CD4-positive, alpha-beta T cell treated with Interleukin-17A for 4 hours (primary cell): ENCODE measurements at regions not wholly inside any gene's neighbourhood (a gene's known extent, or its start where the extent isn't known, plus 50 kb on each side); places are given as distances from the start of the nearest gene placed in this dataset.

Experiments
- DNase-seq: peaks from one replicate; pipeline ENCODE4 v3.0.0-alpha.2; 2020; ENCODE audit warnings: mixed read lengths

DNA sequence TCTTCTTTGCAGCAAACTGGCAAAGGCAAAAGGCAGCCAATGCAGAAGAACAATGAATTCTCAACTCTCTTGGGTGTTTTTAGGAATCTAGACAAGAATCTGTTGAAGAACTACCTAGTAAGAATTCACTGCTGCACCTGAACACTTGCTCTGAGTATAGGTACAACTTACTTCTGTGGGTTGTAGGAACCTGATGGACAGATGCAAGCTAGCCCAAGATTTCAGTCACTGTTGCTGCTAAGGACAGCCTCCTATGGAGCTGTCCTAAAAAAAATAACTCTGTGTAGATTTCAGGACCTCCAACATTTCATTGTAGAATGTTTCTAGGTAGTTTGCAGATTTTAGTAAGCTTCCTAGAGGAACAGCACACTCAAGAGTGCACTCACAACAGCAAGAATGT is 363.5 kb downstream of the CBLN2 start:
- no peak for DNase-seq

DNA sequence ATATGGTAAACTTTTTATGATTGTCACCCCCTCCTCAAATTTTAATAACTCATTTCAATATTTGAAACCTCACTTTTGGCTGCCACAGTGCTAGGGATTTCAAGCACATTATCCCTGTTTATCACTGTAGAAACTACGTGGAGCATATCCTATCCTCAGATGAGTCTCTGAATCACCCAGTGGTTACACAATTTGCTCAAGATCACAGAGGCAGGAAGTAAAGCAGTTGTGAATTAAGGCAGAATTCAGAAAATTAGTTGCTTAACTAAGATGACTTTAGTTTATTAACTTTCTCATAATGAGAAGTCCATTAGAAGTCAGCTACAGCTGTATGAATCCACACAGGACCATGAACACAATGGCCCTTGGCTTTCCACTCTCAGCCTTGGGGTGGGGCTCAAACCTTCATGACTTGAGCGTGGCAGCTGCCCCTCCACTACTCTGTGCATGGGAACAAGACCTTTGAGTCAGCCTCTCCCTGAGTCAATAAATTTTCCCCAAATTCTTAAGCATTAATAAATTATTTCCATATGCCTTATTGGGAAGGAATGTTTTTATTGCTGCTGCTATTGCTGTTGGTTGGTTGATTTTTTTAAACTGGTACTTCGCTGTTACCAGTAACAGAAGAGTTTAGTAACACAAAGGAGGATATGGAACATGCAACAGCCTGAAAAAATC is 369.0 kb downstream of the CBLN2 start:
- DNase-seq: no peak

DNA sequence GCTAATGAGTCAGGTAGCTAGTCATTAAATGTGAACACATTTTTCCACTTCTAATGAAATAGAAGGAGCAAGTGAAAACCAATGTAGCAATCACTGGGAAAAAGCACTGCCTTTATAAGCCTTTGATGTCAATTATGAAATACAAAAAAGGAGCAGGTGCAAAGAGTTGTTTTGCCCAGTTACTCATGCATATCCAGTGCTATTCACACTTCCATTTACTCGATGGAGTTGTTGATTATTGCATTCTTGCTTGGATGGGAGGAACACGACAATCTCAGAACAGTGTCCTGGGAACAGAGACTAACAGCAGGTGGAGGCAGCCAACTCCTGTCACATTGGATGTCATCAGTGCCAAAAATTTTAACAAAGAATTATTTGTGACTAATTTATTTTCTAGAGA is 372.5 kb downstream of the CBLN2 start:
- DNase-seq: no peak

DNA sequence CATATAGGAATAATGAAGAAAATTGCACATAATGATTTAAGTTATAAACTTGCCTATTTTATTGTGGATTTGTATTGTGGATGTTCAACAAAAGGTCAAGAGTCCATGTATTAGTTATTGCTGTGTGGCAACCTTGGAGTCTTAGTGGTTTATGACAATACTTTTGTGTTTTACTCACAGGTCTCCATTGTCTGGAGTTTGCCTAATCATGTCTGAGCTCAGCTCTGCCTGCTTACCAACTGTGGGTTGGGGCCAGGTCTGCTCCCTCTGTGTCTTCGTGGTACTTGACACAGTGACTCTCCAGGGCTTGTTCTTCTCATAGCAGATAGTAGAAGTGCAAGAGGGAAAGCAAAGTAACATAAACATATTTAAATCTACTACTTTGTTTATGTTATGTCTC is 382.5 kb downstream of the CBLN2 start:
- DNase-seq: no peak

DNA sequence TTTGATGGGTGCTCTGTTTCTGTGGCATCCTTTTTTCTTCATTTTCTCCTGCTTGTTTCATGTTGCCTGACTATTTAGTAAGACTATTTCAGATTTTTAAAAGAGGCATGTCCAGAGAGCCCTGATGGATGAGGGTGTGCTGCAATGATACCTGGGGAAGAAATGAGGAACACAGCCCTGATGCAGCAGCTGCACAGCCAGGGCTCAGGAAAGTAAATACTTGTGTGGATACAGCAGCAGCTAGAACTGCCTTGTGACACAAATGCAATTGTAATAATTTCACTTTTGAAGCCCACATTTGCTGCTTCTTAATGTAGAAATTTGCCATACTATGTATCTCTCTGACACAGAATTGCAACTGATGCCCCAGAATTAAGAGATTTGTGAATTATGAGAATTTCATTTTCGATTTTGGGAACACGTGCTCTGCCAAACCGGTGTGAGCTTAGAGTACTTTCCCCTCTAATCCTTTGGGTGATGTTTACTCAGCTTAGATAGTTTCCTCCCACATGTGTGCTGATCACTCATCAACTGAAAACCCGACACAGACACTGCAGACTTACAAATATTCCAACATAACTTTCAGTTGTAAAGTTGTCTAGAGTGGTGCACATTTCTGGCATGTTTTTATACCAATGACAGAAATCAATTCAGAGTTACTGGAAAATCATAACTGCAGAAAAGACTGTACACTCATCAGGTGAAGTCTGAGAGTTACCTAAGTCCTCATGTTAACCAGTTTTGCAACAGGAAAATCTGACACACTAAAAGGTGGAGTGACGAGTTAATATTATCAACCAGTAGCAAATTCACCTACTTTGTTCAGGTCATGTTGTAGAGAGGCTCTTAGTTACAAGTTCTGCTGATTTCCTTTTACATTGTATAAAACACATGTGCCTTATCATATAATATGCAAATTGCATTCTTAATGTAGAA is 383.4 kb downstream of the CBLN2 start:
- DNase-seq: no peak

DNA sequence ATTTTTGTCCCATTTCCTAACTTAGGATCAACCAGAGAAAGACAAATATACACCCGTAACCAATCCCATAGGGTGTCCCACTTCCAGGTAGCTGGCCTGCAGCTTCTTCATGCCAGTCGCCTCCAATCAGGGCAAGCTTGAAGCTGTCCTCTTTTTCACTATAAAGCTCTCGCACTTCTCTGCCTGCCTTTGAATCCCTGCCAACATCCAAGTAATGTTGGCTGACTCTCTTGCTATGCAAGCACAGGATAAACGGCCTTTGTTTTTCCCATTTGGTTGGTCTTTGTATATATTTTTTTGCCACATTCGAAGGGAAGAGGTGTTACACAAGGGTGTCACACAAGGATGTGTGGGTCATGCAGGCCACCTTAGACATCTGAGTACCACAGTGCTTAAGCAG is 388.8 kb downstream of the CBLN2 start:
- no peak for DNase-seq

DNA sequence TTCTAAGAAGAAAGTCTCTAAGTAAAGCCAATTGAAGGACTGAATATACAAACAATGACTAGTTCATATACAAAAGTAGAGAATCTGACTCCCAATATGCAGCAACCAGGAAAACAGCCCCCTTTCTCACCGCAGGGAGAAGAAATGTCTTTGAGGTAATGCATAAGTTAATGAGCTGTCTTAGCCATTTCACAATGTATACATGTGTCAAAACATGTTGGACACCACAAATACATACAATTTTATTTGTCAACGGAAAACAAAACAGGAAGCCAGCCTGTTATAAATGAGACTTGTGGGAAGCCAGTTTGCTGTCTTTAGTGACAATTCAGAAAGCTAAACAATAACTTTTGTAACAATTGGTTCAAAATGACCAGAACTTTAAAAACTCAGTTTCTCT is 389.2 kb downstream of the CBLN2 start:
- no peak for DNase-seq

DNA sequence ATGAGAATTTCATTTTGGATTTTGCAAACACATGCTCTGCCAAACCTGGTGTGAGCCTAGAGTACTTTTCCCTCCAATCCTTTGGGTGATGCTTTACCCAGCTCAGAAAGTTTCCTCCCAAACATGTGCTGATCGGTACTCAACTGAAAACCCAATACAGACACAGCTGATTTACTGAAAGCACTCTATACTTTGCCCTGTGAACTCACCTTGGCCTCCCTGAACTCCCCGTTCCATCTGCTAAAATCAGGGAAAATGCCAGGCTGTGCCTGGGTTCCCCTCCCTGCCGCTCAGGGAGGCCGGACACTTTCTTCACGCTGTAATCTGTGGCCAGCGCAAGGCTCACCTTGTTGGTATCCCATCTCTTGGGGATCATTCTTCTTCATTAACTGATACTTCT is 391.2 kb downstream of the CBLN2 start:
- no peak for DNase-seq

DNA sequence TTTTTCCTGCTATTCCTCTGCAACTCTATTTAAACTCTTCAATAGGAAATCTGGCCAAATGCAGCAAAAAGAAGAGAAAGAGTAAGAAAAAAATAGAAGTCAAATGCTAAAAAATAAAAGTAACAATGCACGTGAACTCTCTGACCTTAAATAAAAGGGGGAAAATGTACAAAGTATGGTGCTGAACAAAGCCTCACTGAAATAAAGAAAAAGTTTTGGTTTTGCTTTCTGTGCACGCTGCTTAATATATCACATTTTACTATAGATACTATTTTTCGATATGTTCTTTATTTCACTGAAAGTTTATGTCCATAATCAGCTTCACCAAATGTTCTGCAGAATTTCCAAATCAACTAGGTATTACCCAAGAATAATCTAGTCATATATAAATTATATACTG is 396.3 kb downstream of the CBLN2 start:
- no peak for DNase-seq

DNA sequence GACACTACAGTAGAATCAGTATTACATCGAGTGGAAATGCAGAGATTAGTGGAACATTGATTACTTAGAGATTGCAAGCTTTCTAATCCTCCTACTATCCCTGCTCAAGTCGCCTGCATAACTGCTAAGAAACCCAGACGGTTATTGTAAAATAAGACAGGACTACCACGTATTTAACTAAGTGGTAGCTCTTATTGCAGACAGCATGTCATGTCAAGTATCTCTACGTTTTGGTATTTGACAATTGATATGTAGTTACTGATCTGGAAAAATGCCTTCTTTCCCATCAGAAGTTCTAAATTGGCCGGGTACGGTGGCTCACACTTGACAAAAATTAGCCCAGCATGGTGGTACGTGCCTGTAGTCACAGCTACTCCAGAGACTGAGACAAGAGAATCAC is 404.1 kb downstream of the CBLN2 start:
- DNase-seq: no peak

DNA sequence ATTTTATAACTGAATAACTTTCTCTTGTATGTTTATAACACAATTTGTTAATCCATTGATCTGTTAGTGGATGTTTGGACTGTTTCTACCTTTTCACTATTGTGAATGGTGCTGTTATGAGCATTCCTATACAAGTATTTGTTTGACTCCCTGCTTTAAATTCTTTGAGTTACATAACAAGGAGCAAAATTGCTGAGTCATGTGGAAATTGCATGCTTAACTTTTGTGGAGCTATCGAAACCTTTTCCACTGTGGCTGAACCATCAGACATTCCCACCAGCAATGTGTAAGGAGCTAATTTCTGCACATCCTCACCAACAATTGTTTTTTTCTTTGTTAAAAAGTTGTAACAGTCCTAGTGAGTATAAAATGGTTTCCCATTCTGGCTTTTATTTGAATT is 415.5 kb downstream of the CBLN2 start:
- no peak for DNase-seq

DNA sequence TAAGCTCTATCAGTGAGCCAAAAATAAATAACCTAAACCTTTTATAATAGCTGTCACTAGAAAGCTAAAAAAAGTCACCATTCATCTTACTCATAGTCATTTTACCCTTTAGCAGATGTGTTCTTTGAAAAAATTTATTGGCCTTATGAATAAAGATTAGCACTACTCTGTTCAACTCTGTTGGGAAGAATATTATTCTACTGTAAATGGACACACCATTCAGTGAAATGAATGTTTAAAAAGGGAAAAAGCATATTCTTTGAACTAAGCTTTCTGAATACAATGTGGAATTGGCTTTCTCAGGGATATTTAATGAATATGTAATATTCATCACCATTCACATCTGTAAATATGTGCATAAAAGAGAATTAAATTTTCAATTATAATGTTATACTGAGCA is 422.0 kb downstream of the CBLN2 start:
- DNase-seq: no peak

DNA sequence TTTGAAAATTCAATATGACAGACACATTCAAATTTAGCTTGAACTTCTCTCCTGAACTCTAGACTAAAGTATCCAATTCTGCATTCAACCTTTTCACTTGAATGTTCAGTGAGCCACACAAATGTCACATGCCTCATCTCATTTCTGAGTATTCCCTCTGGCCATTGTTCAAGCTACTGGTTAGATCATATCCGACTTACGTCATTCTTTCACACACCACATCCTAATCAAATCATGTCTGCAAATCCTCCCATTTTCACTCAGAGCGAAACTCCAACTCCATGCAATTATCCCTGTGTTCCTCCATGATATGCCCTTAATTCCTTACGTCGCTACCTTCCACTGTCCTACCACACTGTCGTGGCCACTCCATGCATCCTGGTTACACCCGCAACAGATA is 425.1 kb downstream of the CBLN2 start:
- DNase-seq: no peak

DNA sequence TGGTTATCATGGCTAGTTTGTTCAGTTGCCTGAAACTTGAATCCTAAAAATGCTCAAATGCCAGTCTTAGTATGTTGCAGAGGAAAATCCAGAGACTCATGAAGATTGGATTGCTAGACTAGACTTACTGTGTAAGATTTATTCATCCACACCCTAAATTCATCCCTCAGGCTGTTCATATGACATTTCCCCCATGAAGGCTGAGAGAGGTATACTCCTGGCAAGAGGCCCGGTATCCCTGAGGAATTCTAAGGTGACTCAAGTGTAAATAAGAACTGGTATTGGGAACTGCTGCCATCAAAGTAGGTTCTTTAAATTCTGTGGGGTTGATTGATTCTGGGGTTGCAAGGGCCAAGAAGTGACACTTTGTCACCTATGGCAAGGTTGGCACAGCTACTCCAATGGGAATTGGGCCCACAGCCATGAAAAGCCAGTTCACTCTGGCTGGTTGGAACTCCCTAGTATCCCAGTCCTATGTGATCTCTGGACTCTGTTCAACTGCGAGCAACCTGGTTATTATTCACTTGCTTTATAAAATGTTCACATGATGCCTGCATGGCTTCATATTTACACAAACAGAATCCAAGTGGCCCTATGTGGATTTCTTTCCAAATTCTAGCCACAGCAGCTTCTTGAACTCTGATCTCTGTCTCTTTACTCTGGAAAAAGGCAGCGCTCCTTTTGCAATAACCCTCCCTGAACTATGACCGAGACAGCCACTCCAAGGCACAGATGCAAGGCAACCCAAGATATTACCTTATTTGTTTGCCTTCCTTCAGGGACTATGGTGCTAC is 429.1 kb downstream of the CBLN2 start:
- no peak for DNase-seq

DNA sequence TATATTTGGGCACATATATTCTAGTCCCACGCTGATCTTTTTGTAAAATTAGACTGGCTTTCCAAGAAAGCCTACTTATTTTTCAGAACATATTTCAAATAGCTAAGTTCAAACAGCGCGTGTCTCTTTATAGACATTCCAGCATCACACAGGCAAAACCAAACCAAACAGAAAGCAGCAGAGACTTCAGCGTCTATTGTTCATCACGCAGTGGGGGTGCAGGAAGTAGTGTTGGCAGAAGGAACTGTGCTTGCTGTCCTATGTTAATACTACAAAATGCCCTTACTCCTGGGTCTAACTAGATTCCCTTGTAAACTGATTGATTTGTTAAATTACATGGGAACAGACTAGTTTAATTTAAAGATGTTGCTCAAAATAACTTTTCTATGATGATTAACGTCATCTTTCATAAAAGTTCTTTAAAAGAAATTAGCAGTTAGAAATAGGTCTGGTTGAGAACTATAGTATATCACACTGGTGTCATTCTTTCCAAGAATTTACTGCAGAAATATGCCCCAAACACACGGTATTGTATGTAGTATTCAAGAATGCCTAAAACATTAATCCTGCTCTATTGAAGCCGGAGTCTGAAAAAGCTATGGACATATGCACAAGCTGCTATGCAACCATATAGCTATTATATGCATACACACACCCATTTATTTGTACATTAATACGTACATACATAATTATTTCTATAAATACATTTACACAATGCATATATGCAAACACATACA is 436.3 kb downstream of the CBLN2 start:
- no peak for DNase-seq

DNA sequence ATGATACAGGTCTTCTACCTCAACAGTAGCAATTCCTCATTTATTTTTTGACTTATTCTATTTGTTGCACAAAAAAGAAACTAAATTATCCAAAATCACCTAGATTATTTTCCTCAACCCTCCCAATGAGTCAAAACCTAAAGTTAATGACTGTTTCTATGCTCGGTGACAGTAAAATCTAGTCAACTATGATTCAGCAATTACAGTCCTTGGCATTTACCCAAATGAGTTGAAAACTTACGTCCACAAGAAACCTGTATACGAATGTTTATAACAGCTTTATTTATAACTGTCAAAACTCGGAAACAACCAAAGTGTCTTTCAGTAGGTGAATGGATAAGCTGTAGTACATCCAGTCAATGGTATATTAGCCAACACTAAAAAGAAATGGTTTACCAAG is 439.3 kb downstream of the CBLN2 start:
- DNase-seq: no peak

DNA sequence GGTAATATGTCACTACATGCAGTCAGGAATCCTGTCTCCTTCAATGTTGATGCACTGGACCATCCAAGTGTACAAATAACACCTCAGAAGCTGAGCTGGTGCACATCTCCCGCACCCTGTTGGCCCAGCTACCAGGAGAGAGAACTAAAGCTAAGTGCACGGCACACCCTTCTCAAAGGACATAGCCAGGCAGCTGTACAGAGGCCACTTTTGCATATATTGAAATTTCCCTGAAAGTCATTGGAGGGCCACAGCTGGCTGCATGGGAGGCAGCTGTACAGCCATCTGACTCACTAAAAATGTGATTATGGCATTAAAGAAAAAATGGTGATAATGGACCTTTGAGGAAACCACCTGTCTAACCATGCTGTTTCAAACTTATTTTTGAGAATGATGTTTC is 441.7 kb downstream of the CBLN2 start:
- DNase-seq: no peak

DNA sequence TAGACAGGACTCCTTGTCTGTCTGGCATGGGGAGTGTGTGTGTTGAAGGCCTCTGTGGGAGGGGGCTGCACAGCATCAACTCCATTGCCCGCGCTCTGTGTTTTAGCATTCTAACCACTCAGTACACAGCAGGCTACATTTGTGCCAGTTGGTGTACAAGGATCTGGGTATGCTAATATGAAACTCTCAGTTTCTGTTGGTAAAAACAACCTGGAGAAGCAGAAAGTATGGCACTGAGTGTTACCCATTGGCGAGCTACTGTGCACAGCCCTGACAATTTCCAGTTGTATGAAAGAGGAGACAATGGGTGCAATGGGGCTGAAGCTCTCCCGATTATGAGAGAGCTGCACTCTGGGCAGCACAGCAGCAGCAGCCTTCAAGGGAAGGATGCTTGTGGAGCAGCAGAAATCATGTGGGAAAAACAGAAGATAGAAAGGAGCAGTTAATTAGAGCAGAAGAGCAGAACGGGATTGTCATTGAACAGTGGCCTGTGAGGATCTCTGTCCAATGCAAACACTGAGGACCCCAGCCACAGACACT is 443.6 kb downstream of the CBLN2 start:
- DNase-seq: no peak

DNA sequence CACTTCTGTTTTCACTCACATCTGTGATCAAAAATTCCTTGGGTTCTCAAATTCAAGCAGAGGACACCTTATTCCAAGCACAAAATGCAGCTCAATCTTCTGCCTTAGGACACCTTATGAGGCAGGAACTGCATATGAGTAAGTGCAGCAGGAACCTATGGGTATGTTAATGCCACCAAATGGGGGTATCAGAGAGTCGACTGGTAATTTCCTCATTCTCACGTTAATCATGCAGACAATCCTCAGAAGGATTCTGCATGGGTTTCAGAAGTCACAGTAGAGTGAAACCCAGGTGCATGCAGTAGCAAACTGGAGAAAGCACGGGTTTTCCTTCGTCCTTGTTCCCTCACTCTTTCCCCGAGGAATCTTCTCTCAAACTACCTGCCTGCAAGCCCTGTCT is 452.8 kb downstream of the CBLN2 start:
- no peak for DNase-seq

DNA sequence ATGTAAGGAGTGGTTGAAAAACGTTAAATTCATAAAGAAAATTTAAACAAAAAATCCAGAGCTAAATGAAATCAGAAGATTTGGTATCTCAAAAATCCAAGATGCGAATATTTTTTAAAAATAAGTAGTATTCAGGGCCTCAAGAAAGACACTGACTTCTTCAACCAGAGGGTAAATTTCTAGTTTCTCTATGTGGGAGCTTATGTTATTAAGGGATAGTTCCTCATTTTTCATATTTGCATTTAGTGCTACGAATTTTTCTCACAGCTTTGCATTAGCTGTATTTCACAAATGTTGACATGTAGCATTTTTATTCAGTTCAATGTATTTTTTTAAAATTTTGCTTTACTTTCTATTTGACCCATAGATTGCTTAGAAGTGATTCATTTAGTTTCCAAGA is 454.7 kb downstream of the CBLN2 start:
- DNase-seq: no peak

DNA sequence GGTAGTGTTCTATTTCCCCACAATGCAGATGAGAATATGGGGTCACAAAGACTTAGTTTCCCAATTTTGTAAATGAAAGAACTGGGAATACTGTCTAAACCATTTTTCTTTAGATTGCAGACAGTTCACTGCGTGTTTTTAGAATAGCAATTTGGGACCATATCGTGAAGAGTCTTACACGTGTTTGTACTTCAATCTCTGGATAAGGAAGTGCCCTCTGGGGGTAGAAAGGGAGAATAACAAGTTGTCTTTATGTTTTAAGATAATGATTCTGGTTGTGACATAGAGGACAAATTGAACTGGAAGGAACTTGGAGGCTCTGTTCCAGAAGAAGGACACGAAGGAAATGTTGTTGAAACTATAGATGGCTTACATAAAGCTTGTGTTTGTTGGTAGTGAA is 457.7 kb downstream of the CBLN2 start:
- DNase-seq: no peak

DNA sequence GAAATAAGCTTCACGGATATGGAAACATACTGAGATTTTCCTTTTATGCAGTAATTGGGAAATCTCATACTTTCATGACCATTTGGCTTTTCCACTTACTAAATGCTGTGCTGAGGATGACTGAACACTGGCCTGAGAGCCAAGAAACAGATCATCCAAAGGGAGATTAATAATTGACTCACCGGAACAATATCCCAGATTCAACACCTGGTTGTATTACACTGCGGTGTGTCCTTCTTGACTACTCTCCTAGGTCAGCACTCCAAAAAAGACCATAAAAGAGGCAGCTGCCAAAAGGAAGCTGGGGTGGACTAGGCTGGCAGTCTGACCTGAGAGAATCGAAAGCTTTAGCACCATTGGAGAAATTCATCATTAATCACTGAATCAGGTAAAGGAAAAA is 469.1 kb downstream of the CBLN2 start:
- no peak for DNase-seq

DNA sequence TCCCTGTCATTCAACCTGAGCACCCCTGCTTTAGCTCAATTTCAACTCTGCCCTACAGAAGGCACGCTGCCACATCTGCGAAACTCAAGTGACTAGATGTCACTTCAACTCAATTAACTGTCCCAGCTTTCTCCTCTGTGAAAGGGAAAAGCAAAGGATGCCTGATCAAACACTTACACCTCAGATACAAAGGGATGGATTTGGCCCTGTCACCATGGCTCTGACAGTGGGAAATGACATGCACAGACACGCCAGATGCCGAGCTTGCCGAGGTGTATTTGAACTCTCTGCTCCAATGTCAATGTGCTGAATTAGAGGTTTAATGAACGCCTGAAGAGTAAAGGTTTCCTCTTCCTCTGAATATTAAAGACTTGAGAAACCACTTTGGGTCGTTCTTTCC is 481.1 kb downstream of the CBLN2 start:
- DNase-seq: no peak
